H54 (cell line): ENCODE measurements at regions not wholly inside any gene's neighbourhood (a gene's known extent, or its start where the extent isn't known, plus 50 kb on each side); places are given as distances from the start of the nearest gene placed in this dataset.
"Not testable (repeated sequence)": the region's sequence is repeated elsewhere in the genome, so short reads cannot be mapped to it uniquely, and the experiment has no call there.

ENCODE experiments used
- DNase-seq: peaks from one replicate; pipeline ENCODE4 v3.0.0; 2011; ENCODE audit warnings: low spot score, mixed read lengths; ENCODE audit not compliant: insufficient read length
- FAIRE-seq: peaks from 3 replicates; lab custom pipeline; 2011; peaks lifted over from hg19 to GRCh38; lab: Jason Lieb, UNC
- POLR2A ChIP-seq: IDR thresholded peaks from 2 replicates; pipeline ENCODE4 v1.6.1; 2011; ENCODE audit warnings: low read depth, mild to moderate bottlenecking, low read length

GRCh38 chr2:7375901-7376300 is 458.7 kb downstream of the RNF144A start:
- no peak for TF ChIP-seq POLR2A
- FAIRE-seq (no peak), DNase-seq (no peak)

GRCh38 chr2:7377916-7378569 is 460.8 kb downstream of the RNF144A start:
- DNase-seq: no peak
- no peak for FAIRE-seq
- no peak for TF ChIP-seq POLR2A

DNA sequence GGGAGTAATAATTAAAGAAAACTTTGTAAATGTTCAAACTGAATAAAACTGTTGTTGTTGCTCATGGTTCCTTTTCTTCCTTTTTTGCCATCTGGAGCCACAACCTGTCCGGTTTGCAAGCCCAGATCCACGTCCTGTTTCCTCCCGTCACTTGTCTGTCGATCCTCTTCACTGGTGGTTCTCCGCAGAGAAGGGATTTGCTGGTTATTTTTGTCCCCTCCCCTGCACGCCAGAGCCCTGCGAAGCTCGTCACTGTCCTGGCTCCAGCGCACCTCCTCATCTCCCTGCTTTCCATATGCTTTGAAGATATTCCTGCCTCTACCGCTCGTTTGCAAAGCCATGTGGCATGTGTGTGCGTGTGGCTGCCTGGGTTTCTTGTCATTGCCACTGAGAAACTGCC is 461.4 kb downstream of the RNF144A start:
- no peak for TF ChIP-seq POLR2A
- no peak for DNase-seq
- no peak for FAIRE-seq

DNA sequence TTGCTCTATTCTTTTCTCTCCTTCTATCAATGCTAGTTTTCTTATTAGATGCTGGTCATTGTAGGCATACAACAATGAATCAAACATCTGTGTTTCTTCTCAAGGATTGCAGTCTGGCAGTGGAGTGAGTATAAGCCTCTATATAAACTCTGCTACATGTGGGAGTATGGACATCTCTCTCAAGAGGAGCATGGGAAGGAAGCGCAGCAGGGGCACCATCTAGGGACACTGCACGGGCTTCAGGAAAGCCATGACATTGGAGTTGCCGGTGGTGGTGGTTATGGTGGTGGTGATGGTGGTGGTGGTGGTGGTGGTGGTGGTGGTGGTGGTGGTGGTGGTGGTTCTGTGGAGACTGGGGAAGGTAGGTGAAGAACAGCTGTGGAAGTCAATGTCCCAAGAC is 462.6 kb downstream of the RNF144A start:
- TF ChIP-seq POLR2A: no peak
- DNase-seq (no peak), FAIRE-seq (no peak)

- TF ChIP-seq POLR2A: no peak
- no peak for FAIRE-seq
- no peak for DNase-seq
Measured at GRCh38 chr2:7384773-7385349, 467.6 kb downstream of the RNF144A start.

GRCh38 chr2:7390311-7390710 is 473.1 kb downstream of the RNF144A start:
- DNase-seq, FAIRE-seq: not testable (repeated sequence)

DNA sequence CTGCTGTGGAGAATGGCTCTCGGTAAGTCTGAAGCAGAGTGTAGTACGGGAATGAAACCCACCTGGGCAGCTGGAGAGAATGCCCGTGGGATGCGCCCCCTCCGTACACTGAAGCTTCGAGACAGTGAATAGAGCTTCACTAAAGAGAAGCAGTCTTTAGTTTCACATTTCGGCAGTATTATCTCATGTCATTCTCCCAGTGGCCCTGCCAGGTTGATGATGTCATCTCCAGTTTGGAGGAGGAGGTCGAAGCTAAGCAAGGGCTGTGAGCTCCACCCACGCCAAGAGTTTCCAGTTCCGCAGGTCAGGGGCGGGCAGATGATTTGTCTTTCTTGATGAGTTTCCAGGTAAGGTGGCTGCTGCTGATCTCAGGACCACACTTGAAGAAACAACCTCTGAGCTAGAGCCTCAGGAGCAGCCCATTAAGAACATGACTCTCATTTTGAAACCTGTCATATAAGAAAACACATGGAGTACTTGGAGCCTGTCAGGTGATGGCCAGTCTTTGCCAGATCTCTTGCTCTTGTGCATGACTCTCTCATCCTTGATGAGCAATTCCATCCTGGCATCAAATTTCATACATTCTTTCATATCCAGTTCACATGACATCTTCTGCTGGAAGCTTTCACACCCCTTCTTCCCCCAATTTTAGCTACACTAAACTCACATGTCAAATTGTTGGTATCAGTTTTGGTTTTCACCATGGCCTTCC is 475.0 kb downstream of the RNF144A start:
- FAIRE-seq (no peak), DNase-seq (no peak)
- no peak for TF ChIP-seq POLR2A

- no peak for FAIRE-seq
- DNase-seq: no peak
- no peak for TF ChIP-seq POLR2A
Measured at GRCh38 chr2:7394195-7394594, 477.0 kb downstream of the RNF144A start.

GRCh38 chr2:7400628-7401027 is 483.4 kb downstream of the RNF144A start:
- no peak for TF ChIP-seq POLR2A
- DNase-seq (no peak), FAIRE-seq (no peak)

- TF ChIP-seq POLR2A: no peak
- DNase-seq (no peak), FAIRE-seq (no peak)
Measured at GRCh38 chr2:7403092-7403775, 486.0 kb downstream of the RNF144A start.

GRCh38 chr2:7405861-7406715 is 488.9 kb downstream of the RNF144A start:
- no peak for TF ChIP-seq POLR2A
- DNase-seq (no peak), FAIRE-seq (no peak)

- DNase-seq (no peak), FAIRE-seq (no peak)
- TF ChIP-seq POLR2A: no peak
Measured at GRCh38 chr2:7407001-7407400, 489.8 kb downstream of the RNF144A start.

DNA sequence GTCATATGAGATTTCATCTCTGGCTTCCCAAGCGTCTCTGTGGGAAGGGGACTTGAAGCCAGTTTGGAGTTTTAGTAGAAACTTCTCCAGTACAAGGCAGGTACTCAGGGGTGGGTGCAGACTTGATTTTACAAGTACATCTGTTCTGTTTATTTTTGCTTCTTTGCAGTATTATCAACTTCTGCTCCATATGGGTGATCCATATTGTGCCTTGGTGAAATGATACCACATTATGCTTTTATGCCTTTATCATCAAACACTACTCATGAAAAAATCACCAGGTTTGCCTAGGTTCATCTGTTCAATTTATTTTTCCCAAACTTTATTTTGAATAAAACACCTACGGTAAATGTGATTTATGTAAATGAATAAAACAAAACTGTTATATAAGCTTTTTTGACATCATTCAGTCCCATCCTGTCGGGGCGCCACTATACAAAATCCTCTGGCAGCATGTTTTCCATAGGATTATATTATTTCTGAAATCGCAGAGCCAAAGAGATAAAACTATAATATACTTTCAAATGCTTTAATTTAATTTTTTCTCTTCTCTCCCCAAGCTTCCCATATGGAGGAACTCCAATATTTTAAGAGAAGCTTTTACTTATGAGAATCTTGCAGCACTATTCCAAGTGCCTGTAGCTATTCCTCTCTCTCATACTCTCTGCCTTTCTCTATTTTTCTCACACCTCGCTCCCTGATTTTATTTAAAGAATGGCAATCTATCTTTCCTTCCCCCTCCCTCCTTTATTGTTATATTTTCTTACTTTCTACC is 490.9 kb downstream of the RNF144A start:
- DNase-seq: no peak
- no peak for FAIRE-seq
- TF ChIP-seq POLR2A: no peak
